NCI-H2227 (cell line): ENCODE measurements at regions not wholly inside any gene's neighbourhood (a gene's known extent, or its start where the extent isn't known, plus 50 kb on each side); places are given as distances from the start of the nearest gene placed in this dataset.
A peak's percentile ranks its signal among the peaks of the same experiment; 100 is the strongest.

ENCODE experiments used
- DNase-seq: peaks from one replicate; lab custom pipeline; 2025; ENCODE audit not compliant: unreplicated experiment; lab: John Stamatoyannopoulos, UW

GRCh38 chr13:106660746-106661625 is 93.0 kb upstream of the ARGLU1 start:
- no peak for DNase-seq

- no peak for DNase-seq
Observed at GRCh38 chr13:106657104-106657503, 89.2 kb upstream of the ARGLU1 start.

- DNase-seq = no peak
Observed at GRCh38 chr13:106656186-106656585, 88.2 kb upstream of the ARGLU1 start.

- DNase-seq = no peak
Observed at GRCh38 chr13:106651442-106651841, 83.5 kb upstream of the ARGLU1 start.

- no peak for DNase-seq
Observed at GRCh38 chr13:106650690-106651205, 82.8 kb upstream of the ARGLU1 start.

GRCh38 chr13:106649495-106649894 is 81.6 kb upstream of the ARGLU1 start:
- no peak for DNase-seq

DNA sequence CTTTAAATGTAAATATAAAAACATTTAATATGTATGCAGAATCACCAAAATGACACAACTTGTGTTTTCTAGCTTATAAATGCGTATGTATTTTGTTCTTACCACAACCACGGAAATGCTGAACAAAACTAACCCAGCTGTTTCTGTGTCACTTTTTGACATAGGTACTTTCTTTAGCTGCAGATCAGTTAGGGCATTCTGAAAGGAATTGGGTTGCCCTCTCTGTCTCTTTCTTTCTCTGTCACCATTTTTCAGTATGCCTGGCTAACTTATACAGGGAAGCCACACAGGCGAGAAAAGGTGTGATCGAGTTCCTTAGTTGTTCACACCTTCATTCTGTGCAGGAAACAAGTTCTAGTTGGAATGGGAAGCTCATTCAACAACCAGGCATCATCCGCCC is 72.6 kb upstream of the ARGLU1 start:
- no peak for DNase-seq

DNA sequence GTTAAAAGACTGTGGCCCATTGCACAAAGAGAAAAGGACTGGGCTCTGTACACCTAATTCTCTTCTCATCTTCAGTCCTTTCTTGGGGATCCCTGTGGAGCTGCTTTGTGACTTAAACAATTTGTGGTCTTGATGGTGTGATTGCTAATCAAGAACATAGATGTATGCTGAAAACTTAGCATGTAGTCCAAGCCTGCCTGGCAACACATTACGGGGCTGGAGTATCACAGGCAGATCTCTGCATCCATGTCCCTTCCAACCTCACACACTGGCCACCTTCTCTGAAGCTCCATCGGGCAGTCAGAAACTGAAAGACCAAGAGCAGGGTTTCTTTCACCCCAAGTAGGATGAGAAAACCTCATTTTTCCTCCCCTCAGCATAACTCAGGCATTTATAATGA is 69.6 kb upstream of the ARGLU1 start:
- no peak for DNase-seq

DNA sequence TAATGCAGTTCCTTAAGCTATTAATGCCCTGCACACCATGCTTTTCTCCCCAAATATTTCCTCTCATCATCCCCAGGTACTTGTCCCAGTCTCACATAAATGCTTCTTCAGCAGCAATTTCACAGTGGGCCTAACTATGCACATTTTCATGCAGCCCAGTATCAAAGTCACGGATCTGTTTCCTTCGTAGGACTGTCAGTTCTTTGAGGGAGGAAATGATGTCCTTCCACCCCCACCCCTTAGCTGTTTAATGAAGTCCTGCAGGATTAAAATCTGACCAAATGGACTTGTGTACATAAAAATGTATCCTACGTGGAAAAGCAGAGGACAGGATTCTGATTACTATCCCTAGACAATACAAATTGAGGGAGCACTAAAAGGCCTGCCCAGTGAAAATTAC is 68.6 kb upstream of the ARGLU1 start:
- no peak for DNase-seq

DNA sequence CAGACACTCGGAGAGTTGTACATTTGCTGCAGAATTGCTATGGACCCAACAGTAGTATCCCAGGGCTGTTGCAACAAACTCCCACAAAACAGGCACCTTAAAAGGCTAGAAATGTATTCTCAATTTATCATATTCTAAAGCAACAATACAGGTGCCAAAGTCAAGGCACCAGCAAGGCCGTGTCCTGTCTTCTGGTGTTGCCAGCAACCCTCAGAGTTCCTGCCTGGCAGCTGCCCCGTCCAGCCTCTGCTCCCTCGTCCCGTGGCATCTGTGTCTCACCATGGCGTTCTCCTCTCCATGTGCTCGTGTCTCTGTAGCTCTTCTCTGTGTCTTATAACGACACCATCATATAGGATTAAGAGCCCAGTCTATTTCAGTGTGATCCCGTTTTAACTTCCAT is 67.7 kb upstream of the ARGLU1 start:
- no peak for DNase-seq

DNA sequence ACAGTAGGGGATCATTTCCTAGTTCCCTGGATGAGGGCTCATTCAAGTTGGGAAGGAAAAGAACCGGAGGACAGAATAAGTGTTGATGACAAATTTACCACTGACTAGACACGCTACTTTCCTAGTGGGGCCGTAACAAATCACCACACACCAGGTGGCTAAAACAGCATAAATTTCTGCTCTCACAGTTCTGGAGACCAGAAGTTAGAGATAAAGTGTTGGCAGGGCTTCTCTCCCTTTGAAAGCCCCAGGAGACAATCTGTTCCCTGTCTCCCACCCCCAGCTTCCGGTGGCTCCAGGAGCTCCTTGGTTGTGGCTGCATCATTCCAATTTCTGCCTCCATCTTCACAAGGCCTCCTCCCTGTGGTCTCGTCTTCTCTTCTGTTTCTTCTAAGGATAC is 65.4 kb upstream of the ARGLU1 start:
- no peak for DNase-seq

- DNase-seq = no peak
Observed at GRCh38 chr13:106630650-106631049, 62.7 kb upstream of the ARGLU1 start.

DNA sequence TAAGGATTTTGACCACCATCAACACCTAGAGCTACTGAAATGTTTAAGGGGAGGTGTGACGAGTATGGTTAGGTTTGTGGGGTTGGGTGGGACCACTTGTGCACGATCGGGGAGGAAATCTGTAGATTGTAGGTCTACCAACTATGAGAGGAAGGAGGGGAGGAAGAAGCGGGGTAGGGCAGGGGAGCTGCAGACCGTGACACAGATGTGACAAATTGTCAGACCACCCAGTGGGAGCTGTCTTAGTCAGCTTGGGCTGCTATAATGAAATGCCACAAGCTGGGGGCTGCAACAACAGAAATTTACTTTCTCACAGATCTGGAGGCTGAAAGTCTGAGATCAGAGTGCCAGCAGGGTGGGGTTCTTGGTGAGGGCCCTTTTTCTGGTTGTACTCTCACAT is 62.2 kb upstream of the ARGLU1 start:
- DNase-seq = no peak

DNA sequence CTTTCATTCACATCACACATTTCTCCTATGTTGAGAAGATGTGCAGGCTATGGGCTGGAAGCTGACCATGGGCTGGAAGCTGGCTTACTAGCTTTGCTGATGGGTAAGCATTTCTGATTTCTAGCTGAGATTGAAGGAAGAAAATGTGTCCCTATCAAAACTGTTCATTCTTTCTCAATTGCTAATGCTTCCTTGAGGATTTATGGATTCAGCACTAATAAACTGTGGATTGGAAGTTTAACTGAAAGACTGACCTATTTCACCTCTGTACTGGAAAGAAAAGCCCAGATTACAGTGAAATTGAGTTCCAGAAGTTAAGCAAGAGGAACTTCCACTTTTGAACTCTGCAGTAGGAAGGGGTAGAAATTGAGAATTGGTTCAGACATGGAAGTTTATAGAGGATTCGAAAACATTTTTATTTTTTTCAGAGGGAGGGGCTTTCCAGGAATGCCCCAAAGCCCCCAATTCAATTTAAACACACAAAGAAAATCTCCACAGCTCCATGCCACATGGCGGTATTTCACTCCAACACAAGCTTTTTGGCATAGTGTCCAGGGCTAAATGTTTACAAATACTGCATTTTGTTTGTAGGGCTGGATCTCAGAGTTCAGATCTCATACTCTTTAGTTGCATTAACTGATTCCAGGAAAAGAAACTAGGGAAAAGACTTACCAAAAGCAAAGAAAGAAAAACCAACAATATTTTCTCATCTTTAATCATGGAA is 61.2 kb upstream of the ARGLU1 start:
- DNase-seq = no peak

- DNase-seq = no peak
Observed at GRCh38 chr13:106626473-106626872, 58.5 kb upstream of the ARGLU1 start.

GRCh38 chr13:106625578-106625977 is 57.6 kb upstream of the ARGLU1 start:
- no peak for DNase-seq

GRCh38 chr13:106623799-106624460 is 56.0 kb upstream of the ARGLU1 start:
- no peak for DNase-seq

DNA sequence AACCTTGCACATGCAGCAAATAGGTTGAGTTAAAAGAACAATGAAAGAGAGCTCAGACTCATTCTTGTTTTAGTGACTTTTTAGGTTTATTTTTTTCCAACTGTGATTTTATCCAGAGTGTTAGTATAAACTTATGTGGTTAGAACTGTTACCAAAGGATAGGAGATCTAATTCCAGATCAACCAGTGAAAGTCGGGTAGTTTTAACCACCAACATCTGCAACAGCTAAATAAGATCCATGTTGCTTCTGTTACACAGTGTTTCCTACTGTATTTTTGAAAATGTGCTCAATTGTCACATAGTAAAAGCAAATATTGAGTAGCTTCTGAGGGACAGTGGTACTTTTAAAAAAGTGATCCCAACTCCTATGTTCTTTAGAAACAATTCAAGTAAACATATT is 53.9 kb upstream of the ARGLU1 start:
- DNase-seq = no peak

DNA sequence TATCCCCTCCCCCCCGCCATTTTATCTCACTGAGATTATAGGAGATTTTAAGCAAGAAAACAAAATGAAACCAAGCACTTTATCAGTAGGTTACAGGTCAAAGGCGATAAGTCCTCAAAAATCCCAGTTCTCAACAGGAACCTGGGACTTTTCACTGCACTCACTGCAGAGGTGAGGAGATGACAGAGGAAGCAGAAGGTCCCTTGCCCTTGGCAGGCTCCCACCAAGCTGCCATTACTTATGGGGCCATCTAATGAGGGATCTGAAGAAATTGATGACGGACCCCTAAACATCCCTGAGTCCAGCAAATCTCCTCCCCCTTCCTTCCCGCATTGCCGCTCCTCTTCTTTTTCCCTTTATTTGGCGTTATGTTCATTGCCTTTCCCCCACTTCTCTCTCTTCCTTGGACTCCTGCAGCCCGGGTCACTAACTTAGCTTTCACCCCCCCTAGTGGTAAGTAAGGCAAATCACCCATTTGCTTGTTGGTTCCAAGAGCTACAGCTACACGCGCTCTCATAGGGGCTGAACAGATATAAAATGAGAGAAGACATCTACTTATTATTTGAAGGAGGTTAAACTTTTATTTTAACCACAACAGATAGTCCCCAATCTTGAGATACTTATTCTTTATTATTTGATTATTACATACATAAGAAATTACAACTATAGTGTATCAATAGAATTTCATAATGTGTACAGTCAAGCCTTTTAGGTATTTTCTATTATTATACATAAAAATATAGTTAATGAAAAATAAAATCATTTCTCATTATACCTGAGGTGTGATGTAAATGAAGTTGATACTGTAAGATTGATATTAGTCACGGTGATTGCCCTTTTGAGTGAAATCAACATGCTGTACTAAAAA is 52.0 kb upstream of the ARGLU1 start:
- peak; percentile 7 for DNase-seq
